ENCODE measurements at regions not wholly inside any gene's neighbourhood (a gene's known extent, or its start where the extent isn't known, plus 50 kb on each side); places are given as distances from the start of the nearest gene placed in this dataset.

- TF ChIP-seq FOXM1 (IDR thresholded peaks at IDR 0.05; ENCODE audit: borderline replicate concordance) (no peak), SP1 (IDR thresholded peaks at IDR 0.05) (no peak)
Observed at GRCh38 chr5:1719860-1720259, 79.8 kb downstream of the MRPL36 start.
